Umbilical cord (tissue), 1 donor: ENCODE measurements at regions not wholly inside any gene's neighbourhood (a gene's known extent, or its start where the extent isn't known, plus 50 kb on each side); places are given as distances from the start of the nearest gene placed in this dataset.

Experiments used
- DNase-seq: peaks from one replicate; pipeline ENCODE4 v3.0.0-alpha.2; 2015; ENCODE audit warnings: low spot score

DNA sequence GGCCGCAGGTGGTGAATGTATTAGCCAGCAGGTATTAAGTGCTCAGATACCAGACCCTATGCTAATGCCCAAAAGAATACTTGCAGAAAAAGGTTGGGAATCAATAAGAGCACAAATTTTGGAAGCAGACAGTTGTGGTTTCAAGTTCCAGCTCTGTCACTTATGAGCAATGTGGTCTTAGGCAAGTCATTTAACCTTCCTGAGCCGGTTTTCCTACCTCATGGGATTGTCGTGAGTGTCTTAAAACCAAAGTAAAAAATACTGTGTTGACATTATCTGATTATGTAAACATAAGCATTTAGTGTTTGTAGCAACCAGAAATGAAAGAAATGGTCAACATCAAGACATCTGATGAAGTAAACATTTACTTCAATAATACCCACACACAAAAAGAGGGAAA, 93.0 kb upstream of the CHST9 start:
- DNase-seq: no peak

DNA sequence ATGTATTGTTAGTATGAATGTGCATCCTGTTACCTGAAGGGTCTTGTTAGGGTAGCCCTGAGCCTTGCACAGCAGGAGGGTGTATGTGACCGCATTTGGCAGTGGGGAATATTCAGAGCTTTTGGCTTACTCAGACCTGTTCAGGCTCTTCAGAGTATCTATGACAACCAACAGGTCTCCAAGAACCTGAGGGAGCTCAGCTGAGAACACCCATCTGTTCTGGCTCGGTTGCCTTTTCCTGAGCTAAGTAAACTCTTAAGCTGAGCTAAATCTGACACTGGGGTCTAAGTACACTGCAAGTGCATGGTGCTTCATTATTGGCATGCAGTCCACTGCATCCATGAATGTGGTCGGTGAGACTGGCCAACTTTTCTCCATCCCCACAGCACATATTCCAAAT, 92.4 kb upstream of the CHST9 start:
- no peak for DNase-seq

DNA sequence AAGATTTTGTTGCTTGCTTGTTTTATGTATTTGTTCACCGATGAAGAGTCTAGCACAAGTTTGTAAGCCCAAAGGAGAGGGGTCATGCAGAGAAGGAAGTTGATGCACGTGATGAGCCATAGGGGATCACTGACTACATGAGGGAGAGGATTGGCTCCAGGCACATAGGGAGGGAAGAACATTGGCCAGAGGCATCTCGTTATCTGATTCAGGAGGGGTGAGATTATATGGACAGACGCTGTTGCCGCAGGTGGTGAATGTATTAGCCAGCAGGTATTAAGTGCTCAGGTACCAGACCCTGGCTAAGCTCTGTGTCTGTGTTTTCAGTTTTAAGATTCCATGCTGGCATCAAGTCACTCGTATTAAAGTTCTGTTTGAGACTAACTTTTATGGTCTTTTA, 91.8 kb upstream of the CHST9 start:
- no peak for DNase-seq

DNA sequence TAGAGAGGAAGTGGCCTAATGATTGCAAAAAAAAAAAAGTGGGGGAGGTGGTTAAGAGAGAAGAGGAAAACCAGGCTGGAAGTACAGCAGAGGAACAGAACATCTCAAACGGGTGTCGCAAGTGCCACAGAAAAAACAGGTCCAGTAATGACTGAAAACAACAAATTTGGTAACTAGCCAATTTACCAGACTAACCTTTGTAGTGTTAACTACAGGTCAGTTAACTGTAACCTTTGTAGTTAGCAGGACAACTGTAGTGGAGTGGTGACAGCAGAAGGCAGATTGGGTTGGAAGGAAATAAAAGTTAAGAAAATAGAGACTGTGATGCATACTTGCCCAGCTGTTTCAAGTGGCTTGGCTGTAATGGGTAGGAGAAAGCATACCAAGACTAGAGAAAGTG, 91.4 kb upstream of the CHST9 start:
- no peak for DNase-seq

DNA sequence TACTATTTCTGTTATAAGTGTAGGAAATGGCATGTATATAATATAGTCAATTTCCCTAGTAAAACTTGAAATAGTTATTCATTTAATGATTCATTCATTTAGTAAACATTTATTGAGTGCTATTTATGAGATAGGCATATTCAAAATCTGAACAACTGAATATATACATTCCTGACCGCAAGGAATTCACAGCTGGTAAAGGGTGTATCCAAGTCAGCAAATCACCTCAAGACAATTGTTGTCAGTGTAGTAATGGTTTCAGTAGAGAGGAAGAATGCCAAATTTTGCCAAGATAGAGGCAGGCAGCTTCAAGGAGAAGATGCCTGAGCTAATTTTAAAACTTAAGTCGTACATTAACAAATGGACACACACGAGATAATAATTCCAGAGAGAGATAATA, 89.8 kb upstream of the CHST9 start:
- DNase-seq: no peak

DNA sequence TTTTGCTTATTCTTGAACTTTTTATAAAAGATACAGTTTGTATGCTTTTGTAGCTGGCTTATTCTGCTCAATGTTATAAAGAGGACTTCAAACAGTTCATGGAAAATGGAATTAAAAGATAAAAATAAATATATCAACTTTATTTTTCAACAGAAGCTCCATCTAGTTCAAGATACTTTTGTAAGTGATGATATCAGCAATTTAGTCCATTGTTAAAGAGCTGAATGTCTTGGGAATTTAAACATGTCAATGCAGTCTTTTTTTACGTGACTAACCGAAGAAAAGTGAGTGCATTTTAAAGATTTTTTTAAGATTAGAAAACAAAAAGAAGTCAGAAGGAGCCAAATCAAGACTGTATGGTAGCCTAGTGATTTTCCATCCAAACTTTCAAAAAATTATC, 85.4 kb upstream of the CHST9 start:
- no peak for DNase-seq

DNA sequence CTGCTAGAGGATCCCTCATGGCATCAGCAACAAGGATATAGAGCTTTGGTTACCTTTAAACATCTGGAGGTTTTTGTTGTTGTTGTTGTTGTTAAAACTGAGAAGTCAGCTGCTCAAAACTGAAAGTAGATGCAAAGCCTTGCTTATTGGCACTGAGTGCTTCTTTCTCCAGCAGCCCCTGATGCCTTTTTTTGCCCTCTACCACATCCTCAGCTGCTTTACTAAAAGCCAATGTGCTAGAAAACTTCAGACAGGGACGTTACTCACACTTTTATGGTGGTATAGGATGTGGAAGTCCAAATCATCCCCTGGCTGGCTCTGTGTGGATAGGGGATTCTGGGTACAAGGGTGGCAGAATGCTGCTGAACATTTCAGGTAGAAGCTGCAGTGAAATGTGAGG, 78.3 kb upstream of the CHST9 start:
- DNase-seq: no peak

DNA sequence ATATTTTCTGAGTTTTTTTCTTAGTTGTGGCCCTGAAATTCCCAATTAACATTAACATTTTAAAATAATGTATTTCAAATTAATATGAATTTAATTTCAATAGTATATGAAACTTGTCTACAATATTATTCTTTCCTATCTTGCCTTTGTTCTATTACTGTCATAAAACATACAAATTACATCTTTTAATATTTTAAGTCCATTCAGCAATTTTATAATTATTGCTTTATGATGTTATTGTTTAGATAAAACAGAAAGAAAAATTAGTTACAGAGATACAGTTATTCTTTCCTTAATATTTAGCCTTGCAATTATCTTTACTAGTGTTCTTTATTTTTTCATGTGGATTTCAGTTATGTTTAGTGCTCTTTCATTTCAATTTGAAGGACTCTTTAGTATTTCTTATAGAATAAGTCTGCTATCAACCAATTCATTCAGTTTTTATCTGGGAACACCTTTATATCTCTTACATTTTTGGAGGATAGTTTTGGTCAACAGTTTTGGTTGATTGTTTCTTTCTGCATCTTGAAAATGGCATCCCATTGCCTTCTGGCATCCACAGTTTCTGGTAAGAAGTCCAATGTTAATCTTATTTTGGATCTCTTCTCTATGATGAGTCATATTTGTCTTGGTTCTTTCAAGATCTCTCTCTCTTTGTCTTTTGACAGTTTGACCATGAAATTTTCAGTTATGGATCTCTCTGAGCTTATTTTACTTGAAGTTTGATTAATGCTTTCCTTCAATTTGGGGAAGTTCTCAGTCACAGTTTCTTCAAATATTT, 76.9 kb upstream of the CHST9 start:
- no peak for DNase-seq

DNA sequence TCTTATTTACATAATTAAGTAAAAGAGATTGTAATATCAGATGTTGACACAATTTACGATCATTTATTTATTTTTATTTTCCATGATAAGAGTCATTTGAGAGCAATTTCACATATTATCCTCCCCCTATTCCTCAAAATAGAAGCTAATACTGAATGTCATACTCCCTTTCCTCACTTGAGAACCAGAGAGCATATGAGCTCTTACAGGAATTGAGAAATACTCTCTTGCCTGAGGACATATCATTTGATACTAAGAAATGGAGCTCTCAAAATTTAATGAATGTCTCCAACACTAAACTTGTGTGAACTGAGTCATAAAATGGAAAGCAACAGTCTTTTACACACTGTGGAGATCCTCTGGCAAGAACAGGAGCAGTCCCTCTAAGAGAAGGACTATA, 68.5 kb upstream of the CHST9 start:
- no peak for DNase-seq

DNA sequence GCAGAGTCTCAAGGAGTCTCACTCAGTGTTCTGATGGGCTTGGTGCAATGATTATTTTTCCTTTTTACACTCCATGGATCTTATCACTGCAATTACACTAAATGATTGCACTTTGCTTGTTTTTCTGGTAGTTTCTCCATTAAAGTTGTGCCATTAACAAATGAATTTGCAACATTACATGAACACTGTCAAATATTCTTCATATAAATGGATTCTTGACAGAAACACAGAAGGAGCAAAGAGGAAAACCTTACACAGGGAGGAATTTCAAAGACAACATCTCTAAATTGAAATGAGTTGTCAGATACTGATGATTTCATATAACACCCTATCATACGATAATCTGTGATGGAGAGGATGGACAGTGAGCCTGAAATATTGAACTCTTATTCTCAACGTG, 65.4 kb upstream of the CHST9 start:
- no peak for DNase-seq

DNA sequence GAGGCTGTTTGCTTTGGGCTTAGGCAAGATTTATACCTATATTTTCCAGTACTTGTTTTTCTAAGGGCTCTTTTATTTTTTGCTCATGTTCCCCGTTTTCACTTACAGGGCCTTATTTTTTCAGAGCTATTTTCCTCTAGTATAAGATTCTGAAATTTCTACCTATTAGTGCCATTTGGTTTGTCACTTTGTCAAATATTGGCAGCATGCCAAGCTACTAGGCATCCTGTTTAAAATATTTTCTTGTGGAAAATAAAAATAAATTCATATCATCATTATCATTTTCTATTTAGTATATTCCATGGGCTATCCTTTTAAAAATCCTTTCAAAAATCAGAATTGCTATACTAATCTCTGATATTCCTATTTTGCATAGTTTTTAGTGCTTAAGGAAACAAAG, 64.8 kb upstream of the CHST9 start:
- no peak for DNase-seq

DNA sequence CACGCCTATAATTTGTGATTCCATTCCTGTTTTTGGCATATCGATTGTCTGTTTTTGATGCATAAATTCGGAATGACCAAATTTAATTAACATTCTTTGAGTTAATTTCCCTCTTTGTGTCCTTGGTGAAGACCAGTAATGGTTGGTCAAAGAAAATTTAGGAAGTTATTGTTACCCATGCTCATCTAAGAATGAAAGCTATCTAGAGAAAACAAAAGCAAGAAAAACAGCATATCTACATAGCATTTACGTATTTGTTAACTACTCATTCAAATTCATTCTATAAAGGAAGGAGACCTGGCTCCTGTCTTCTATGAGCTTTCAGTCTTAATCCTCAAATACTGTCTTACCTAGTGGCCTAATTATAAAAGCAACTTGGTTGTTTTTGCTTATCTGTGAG, 59.2 kb upstream of the CHST9 start:
- no peak for DNase-seq

DNA sequence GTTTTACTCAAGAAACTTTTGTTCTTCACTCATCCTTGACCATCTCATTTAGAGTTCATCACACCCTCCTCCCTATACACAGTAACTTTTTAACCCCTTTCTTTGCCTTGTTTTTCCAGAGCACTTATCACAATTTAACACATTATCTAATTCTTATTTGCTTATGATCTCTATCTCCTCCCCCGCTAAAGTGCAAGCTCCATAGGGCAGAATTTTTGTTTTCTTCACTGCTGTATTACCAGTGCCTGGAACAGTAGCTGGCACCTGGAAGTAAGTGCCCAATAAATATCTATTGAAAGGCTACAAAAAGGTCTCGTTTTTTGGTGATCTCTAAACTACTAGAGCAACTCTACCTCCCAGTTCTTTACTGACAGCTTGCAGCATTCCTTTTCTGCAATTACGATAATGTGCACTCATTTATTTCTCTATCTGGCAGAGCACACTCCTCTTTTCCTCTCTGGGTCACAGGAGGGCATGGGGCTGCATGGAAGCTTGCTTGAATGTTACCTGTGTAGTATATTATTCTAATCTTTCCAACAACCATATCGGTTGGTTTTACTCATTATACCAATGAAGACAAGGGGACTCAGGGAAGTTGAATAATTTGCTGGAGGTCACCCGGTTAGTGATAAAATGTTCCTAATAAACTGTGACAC, 57.4 kb upstream of the CHST9 start:
- no peak for DNase-seq

DNA sequence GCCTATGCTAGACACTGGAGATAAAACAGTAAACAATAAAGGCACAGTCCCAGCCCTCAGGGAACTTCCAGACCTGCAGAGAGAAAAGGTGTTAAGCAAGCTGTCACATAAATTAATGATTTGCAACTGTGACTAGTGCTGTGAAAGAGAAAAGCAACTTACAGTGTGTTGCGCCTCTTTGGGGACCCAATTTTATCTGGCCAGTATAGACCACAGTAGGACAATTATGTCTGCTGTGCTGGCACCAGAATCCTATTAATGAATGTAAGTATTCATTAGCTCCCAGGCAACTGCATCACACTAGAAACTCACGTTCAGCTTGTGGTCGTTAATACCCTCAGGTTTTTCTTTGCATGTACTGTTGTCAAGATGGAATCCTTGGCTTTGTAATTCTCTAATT, 55.3 kb upstream of the CHST9 start:
- DNase-seq: no peak

DNA sequence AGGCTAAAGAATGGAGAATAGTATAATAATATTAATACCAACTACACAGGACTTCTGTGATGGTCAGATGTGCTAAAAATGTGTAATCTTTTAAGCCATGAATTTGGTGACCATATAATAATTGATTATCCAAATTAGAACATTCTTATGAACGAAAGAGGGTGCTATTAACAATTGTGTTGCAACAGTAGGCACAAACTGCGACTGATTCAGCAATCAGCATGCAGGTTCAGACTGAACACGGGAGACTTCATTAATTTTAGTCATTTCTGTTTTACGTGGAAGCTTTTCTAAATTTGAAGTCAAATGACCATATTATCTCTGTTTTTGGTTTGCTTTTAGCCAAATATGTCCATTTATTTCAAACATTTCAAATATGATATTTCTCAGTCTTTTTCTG, 54.6 kb upstream of the CHST9 start:
- no peak for DNase-seq

DNA sequence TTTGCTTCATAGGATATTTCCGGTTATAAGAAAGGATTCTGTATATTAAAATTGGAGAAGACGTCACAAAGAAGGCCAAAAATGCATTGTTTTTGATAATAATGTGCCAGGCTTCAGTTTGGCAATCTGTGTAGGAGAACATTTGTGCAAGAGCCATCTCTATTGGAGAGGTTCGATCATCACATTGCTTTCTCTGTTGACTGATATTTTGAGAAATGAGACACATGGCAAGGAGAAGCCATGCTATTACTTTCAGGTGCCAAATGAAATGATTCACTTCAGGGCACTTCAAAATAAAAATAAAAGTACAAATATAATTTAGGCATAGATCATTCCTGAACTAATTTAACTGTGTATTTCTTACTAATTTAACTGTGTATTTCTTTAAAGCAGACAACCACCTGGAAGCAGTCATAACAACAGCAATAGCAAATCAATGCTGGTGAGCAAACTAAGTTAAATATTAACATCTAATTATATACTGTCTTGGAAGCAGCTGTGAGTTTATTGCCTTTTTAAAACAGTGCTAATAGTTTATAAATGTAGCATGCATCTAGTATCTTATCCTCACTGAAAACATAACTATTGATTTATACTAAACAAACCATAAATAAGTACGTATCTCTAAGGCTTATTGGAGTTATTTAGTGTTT, 50.2 kb upstream of the CHST9 start:
- no peak for DNase-seq
